ENCODE measurements at regions not wholly inside any gene's neighbourhood (a gene's known extent, or its start where the extent isn't known, plus 50 kb on each side); places are given as distances from the start of the nearest gene placed in this dataset.

DNA sequence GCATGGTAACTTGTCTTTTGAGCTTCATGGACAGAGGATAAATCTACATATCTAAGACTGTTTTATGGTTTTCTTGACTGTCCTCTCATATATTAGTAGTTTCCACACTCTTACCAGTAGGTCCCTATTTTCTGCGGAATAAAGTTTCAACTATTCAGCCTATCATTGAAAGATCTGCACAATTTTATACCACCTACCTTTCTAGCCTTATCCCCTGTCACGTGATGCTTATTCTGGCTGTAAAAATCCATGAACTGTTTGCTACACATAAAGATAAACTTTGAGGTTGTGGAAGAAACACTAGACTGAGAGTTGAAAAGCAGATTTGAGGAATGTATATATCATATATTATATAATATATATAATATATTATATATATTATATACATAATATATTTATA, 423.8 kb downstream of the TENT5A start:
- Histone ChIP-seq H3K9me3 (no peaks in the 10 kb centered on the region), H3K36me3 (no peaks in the 10 kb centered on the region), H3K4me1 (no peaks in the 10 kb centered on the region), H3K27me3 (no peaks in the 10 kb centered on the region), H3K27ac (replicated peaks in 1 of 4) (no peak overlapping the region), H3K4me3 (no peak overlapping the region)
- no peak for DNase-seq (ENCODE audit: extremely low spot score)
- intact Hi-C loops (cut with DNase I): no loop called here
- WGBS: 77% methylated on average over 2 of the region's 2 CpGs
- no peak for TF ChIP-seq POLR2A (IDR thresholded peaks at IDR 0.05; ENCODE audit: low read depth)
- TF ChIP-seq CTCF (IDR thresholded peaks at IDR 0.05): no peak
- TF ChIP-seq EP300 (IDR thresholded peaks at IDR 0.05): no peak
- TF ChIP-seq POLR2AphosphoS5 (IDR thresholded peaks at IDR 0.05): no peak

DNA sequence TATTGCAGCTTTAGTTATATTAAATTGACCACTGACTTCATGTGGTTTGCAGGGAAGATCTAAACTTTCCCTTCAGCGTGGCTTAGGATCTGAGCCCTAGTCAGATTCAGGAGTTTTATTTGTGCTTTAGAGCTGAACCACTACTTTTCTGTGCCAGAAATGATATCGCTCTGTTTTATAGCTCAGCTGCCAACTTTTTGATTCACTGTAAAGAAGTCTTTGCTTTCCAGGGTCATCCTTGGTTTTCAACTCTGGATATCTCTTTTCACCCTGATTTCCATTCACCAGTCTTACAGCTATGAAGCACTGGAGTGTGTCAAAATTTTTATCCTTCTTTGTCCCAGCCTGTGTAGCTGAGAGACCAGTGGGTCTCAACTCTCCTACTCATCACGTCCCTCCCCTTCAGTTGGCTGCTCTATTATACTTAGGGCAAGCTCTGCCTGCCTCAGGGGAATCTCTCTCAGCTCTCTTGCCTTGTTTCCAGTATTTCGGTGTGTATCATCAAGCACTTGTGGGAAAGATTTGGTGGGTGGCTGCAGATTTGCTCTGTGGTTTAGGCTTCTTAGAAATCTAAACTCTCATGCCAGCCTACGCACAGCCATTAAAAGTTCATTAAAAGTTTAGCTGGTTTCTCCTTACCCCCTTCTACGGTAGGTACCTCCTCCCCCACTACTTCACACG, 425.5 kb downstream of the TENT5A start:
- Histone ChIP-seq H3K4me3 (no peak overlapping the region), H3K36me3 (no peaks in the 10 kb centered on the region), H3K9me3 (no peaks in the 10 kb centered on the region), H3K27me3 (no peaks in the 10 kb centered on the region), H3K4me1 (no peaks in the 10 kb centered on the region), H3K27ac (replicated peaks in 1 of 4) (no peak overlapping the region)
- intact Hi-C loops (cut with DNase I): no loop called here
- no peak for DNase-seq (ENCODE audit: extremely low spot score)
- 64% methylated on average over 7 of the region's 7 CpGs for WGBS
- no peak for TF ChIP-seq POLR2A (IDR thresholded peaks at IDR 0.05; ENCODE audit: low read depth)
- TF ChIP-seq POLR2AphosphoS5 (IDR thresholded peaks at IDR 0.05): no peak
- TF ChIP-seq CTCF (IDR thresholded peaks at IDR 0.05): no peak
- TF ChIP-seq EP300 (IDR thresholded peaks at IDR 0.05): no peak

- DNase-seq (ENCODE audit: extremely low spot score): no peak
- Histone ChIP-seq H3K4me3 (no peak overlapping the region), H3K4me1 (no peaks in the 10 kb centered on the region), H3K36me3 (no peaks in the 10 kb centered on the region), H3K27me3 (no peaks in the 10 kb centered on the region), H3K9me3 (peaks cover 0 to 10% (median 9%) of the 10 kb centered on the region in 4 donors), H3K27ac (replicated peaks in 1 of 4) (no peak overlapping the region)
- intact Hi-C loops (cut with DNase I): no loop called here
- WGBS: 75% methylated on average over 2 of the region's 2 CpGs
- TF ChIP-seq POLR2AphosphoS5 (IDR thresholded peaks at IDR 0.05): no peak
- no peak for TF ChIP-seq EP300 (IDR thresholded peaks at IDR 0.05)
- no peak for TF ChIP-seq POLR2A (IDR thresholded peaks at IDR 0.05; ENCODE audit: low read depth)
- TF ChIP-seq CTCF (IDR thresholded peaks at IDR 0.05): no peak
Observed at GRCh38 chr6:81309811-81310210, 442.7 kb downstream of the TENT5A start.

DNA sequence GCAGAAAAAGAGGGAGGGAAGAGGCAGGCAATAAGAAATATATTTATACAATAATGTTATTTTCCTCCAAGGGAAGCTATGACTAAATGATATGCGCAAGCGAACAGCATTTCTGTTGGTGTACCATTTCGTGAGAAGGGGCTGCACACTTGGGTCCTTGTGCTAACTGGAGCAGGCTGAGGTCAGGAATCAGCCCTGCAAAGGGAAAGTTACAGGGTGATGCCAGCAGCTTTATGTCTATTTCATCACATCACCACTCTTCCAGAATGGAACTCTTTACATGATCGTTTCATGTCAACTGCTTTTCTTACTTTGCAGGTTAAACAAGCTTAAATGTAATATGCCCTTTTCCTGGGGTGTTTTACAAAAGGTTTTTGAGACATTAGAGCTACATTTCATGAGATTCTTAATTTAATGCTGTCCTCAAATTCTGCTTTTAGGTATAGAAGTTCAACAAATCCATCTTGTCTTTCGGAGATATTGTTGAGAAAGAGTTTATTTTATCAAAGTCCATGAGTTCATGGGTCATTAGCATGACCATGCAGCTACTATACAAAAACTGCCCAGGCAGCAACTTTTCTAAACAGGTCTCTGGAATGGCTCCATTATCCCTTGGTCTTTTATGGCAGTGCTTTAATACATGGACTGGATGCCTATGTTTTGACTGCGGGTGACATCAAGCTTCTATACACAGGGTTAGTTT, 443.8 kb downstream of the TENT5A start:
- H3K4me3 ChIP-seq: no peak overlapping the region
- 86% methylated on average over 6 of the region's 6 CpGs for WGBS
- H3K27me3 ChIP-seq: no peaks in the 10 kb centered on the region
- peaks cover 0 to 7% (median under 1%) of the 10 kb centered on the region in 4 donors for H3K9me3 ChIP-seq
- no peaks in the 10 kb centered on the region for H3K36me3 ChIP-seq
- intact Hi-C loops (cut with DNase I): no loop called here
- DNase-seq (ENCODE audit: extremely low spot score): no peak
- H3K27ac ChIP-seq (replicated peaks in 1 of 4): no peak overlapping the region
- TF ChIP-seq POLR2A (IDR thresholded peaks at IDR 0.05; ENCODE audit: low read depth) (no peak), POLR2AphosphoS5 (IDR thresholded peaks at IDR 0.05) (no peak), CTCF (IDR thresholded peaks at IDR 0.05) (no peak), EP300 (IDR thresholded peaks at IDR 0.05) (no peak)
- no peaks in the 10 kb centered on the region for H3K4me1 ChIP-seq

Measured in esophagus muscularis mucosa (tissue), 4 donors.